NOMO-1 treated with DMSO at 0.1 percent for 48 hours (cell line): ENCODE measurements at regions not wholly inside any gene's neighbourhood (a gene's known extent, or its start where the extent isn't known, plus 50 kb on each side); places are given as distances from the start of the nearest gene placed in this dataset.

ENCODE experiments used
- DNase-seq: peaks from one replicate; lab custom pipeline; 2025; ENCODE audit not compliant: unreplicated experiment; lab: John Stamatoyannopoulos, UW

DNA sequence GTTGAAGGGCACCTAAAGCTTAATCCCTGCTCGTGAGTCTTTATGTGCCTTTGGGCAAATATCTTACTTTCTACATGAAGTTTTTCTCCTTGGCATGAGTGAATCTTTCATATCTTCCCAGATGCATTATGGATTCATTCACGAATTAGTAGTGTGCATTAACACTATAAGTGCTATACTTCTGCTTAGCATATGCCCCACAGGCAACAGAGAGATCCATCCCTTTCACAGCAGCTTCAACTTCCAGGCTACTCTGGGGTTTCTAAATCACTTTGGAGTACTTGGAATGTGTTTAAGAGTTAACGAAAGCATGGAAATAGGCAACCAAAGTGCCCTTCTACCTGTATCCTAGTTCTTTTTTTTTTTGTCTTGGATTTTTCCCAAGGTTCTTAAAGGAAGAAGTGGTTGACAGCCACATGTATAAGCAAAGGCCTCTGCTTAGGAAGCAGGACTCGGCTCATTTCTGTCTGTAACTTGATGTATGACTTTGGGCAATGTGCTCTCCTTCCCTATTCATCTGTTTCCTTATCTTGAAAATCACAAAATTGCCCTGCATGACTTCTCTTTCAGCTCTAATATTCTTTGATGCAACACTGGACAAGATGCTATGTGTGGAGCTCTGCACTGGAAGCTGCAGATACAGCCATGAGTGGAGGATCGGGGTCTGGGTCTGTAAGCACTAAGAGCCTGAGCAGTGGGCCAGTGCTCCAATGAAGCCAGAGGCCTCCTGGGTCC lies 54.5 kb upstream of the ME3 start:
- DNase-seq = no peak

GRCh38 chr11:86726118-86726753 lies 53.8 kb upstream of the ME3 start:
- DNase-seq = no peak

DNA sequence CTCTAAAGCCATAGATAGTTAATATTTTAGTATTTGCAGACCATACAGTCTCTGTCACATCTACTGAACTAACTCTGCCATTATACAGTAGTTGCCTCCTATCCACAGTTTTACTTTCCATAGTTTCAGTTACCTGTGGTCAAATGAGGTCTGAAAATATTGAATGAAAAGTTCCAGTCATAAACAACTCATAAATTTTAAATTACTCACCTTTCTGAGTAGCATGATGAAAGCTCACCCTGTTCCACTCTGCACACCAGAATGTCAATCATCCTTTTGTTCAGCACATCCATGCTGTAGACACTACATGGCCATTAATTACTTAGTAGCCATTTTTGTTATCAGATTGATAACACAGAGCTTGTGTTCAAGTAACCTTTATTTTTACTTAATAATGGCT lies 51.7 kb upstream of the ME3 start:
- DNase-seq = no peak

- DNase-seq = no peak
Observed at GRCh38 chr11:86723281-86723680, 50.9 kb upstream of the ME3 start.

GRCh38 chr11:86722748-86723147 lies 50.3 kb upstream of the ME3 start:
- no peak for DNase-seq
